Large intestine (tissue), 3 donors: ENCODE measurements at regions not wholly inside any gene's neighbourhood (a gene's known extent, or its start where the extent isn't known, plus 50 kb on each side); places are given as distances from the start of the nearest gene placed in this dataset.
"Not testable (repeated sequence)": the region's sequence is repeated elsewhere in the genome, so short reads cannot be mapped to it uniquely, and the experiment has no call there.

Source experiments
- DNase-seq, 2 donors: peaks; one replicate each; pipeline versions ENCODE4 v3.0.0 to v3.0.0-alpha.2; 2013
- H3K27ac ChIP-seq: one replicate; pipeline ENCODE4 v1.5.1; 2013; ENCODE audit warnings: low read length
- H3K27me3 ChIP-seq: 2 replicates; pipeline ENCODE4 v1.6.1; 2013; ENCODE audit warnings: low read length; ENCODE audit not compliant: control insufficient read depth, insufficient read depth
- H3K36me3 ChIP-seq: 2 replicates; pipeline ENCODE4 v1.6.1; 2013; ENCODE audit warnings: low read length; ENCODE audit not compliant: control insufficient read depth, insufficient read depth
- H3K4me1 ChIP-seq: one replicate; pipeline ENCODE4 v1.6.1; 2013; ENCODE audit warnings: low read length; ENCODE audit not compliant: control insufficient read depth, insufficient read depth
- H3K4me3 ChIP-seq: one replicate; pipeline ENCODE4 v1.5.1; 2013; ENCODE audit warnings: low read length
- H3K9me3 ChIP-seq: one replicate; pipeline ENCODE4 v1.6.1; 2013; ENCODE audit warnings: mild to moderate bottlenecking, low read depth, low read length, moderate library complexity; ENCODE audit not compliant: control insufficient read depth
- WGBS: methylation state at CpG from one replicate; pipeline ENCODE4 v1.1.5; 2013; ENCODE audit warnings: low lambda C conversion rate; ENCODE audit not compliant: insufficient coverage; 5-methylcytosine and 5-hydroxymethylcytosine counted together

- 80% methylated on average over 1 of the region's 1 CpG for WGBS
These were observed 83.5 kb upstream of the PPARGC1A start for GRCh38 chr4:23973308-23973855.

GRCh38 chr4:23972805-23973204 is 83.0 kb upstream of the PPARGC1A start:
- Histone ChIP-seq H3K4me1 (no peaks in the 10 kb centered on the region), H3K9me3 (no peaks in the 10 kb centered on the region), H3K27me3 (no peaks in the 10 kb centered on the region), H3K36me3 (no peaks in the 10 kb centered on the region), H3K27ac (no peak overlapping the region), H3K4me3 (no peak overlapping the region)
- 50% methylated on average over 1 of the region's 3 CpGs for WGBS
- no peak for DNase-seq

More at GRCh38 chr4:23973308-23973855, 83.5 kb upstream of the PPARGC1A start:
- Histone ChIP-seq H3K36me3 (no peaks in the 10 kb centered on the region), H3K4me3 (no peak overlapping the region), H3K27me3 (no peaks in the 10 kb centered on the region), H3K4me1 (no peaks in the 10 kb centered on the region), H3K9me3 (no peaks in the 10 kb centered on the region), H3K27ac (no peak overlapping the region)
- DNase-seq, result no peak

GRCh38 chr4:23972187-23972586 is 82.3 kb upstream of the PPARGC1A start:
- Histone ChIP-seq H3K9me3 (no peaks in the 10 kb centered on the region), H3K27ac (no peak overlapping the region), H3K27me3 (no peaks in the 10 kb centered on the region), H3K4me1 (no peaks in the 10 kb centered on the region), H3K4me3 (no peak overlapping the region), H3K36me3 (no peaks in the 10 kb centered on the region)
- no peak for DNase-seq
- WGBS, result 100% methylated on average over 1 of the region's 2 CpGs

- WGBS, result 83% methylated on average over 1 of the region's 6 CpGs
- H3K27ac ChIP-seq, result no peak overlapping the region
- peak in 1 of 2 donors; percentile 16 for DNase-seq
- no peaks in the 10 kb centered on the region for H3K36me3 ChIP-seq
- H3K4me3 ChIP-seq, result no peak overlapping the region
- no peaks in the 10 kb centered on the region for H3K9me3 ChIP-seq
- H3K27me3 ChIP-seq, result peaks cover 2% of the 10 kb centered on the region
- no peaks in the 10 kb centered on the region for H3K4me1 ChIP-seq
These were observed 80.5 kb upstream of the PPARGC1A start for GRCh38 chr4:23970201-23970850.

- Histone ChIP-seq H3K27me3 (peaks cover 4% of the 10 kb centered on the region), H3K9me3 (no peaks in the 10 kb centered on the region), H3K4me1 (no peaks in the 10 kb centered on the region), H3K36me3 (no peaks in the 10 kb centered on the region), H3K4me3 (no peak overlapping the region), H3K27ac (no peak overlapping the region)
- WGBS, result 40% methylated on average over 1 of the region's 4 CpGs
- no peak for DNase-seq
These were observed 79.8 kb upstream of the PPARGC1A start for GRCh38 chr4:23969635-23970145.

GRCh38 chr4:23967281-23967680 is 77.4 kb upstream of the PPARGC1A start:
- WGBS, result 100% methylated on average over 3 of the region's 10 CpGs

GRCh38 chr4:23966725-23967124 is 76.9 kb upstream of the PPARGC1A start:
- H3K27ac ChIP-seq, result no peak overlapping the region
- no peak for DNase-seq
- no CpG with 5 or more reads among the region's 1 CpG for WGBS

More at GRCh38 chr4:23967281-23967680, 77.4 kb upstream of the PPARGC1A start:
- Histone ChIP-seq H3K27me3 (peaks cover 4% of the 10 kb centered on the region), H3K36me3 (no peaks in the 10 kb centered on the region), H3K27ac (no peak overlapping the region), H3K4me3 (no peak overlapping the region), H3K9me3 (no peaks in the 10 kb centered on the region), H3K4me1 (no peaks in the 10 kb centered on the region)
- DNase-seq, result no peak

GRCh38 chr4:23962462-23962861 is 72.6 kb upstream of the PPARGC1A start:
- Histone ChIP-seq H3K27ac (no peak overlapping the region), H3K36me3 (no peaks in the 10 kb centered on the region), H3K4me3 (no peak overlapping the region), H3K4me1 (no peaks in the 10 kb centered on the region), H3K9me3 (no peaks in the 10 kb centered on the region), H3K27me3 (peaks cover 4% of the 10 kb centered on the region)
- no peak for DNase-seq
- WGBS, result no CpG with 5 or more reads among the region's 2 CpGs

More at GRCh38 chr4:23966725-23967124, 76.9 kb upstream of the PPARGC1A start:
- H3K9me3 ChIP-seq, result no peaks in the 10 kb centered on the region
- H3K4me1 ChIP-seq, result no peaks in the 10 kb centered on the region
- H3K36me3 ChIP-seq, result no peaks in the 10 kb centered on the region
- H3K4me3 ChIP-seq, result no peak overlapping the region
- H3K27me3 ChIP-seq, result peaks cover 4% of the 10 kb centered on the region

GRCh38 chr4:23961395-23961794 is 71.5 kb upstream of the PPARGC1A start:
- H3K27ac ChIP-seq, DNase-seq, H3K27me3 ChIP-seq, H3K4me3 ChIP-seq, H3K36me3 ChIP-seq, H3K9me3 ChIP-seq, H3K4me1 ChIP-seq: not testable (repeated sequence)
- 80% methylated on average over 1 of the region's 4 CpGs for WGBS

- no peak for DNase-seq
These were observed 69.7 kb upstream of the PPARGC1A start for GRCh38 chr4:23959396-23960148.

More at GRCh38 chr4:23959396-23960148, 69.7 kb upstream of the PPARGC1A start:
- Histone ChIP-seq H3K4me1 (no peaks in the 10 kb centered on the region), H3K27me3 (no peaks in the 10 kb centered on the region), H3K36me3 (no peaks in the 10 kb centered on the region), H3K27ac (no peak overlapping the region), H3K9me3 (no peaks in the 10 kb centered on the region), H3K4me3 (no peak overlapping the region)
- WGBS, result 90% methylated on average over 2 of the region's 5 CpGs
